GM21737 (cell line): ENCODE measurements at regions not wholly inside any gene's neighbourhood (a gene's known extent, or its start where the extent isn't known, plus 50 kb on each side); places are given as distances from the start of the nearest gene placed in this dataset.
"Not testable (repeated sequence)": the region's sequence is repeated elsewhere in the genome, so short reads cannot be mapped to it uniquely, and the experiment has no call there.

ENCODE experiments used
- ATAC-seq: cut with Tn5 transposase; IDR thresholded peaks from one replicate; pipeline ENCODE4 v1.9.1; 2021; ENCODE audit warnings: mild to moderate bottlenecking, moderate library complexity; ENCODE audit not compliant: unreplicated experiment

DNA sequence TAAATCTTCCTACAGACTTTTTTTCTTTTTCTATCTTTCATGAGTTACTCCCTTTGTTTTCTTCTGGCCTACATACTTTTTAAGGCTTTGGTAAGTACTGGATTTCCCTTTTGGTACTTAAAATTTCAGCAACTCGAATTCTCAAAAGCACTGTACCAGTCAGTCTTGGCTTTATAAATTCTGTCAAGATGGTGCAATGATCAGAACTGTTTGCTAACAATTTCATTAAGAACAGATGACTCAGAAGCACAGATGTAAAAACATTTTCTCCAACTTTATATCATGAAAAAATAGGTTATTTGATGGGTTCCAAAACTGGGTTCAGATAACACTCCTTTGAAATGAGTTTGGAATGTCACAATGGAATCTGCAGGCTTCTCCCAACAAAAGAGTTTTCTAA is 1961.8 kb upstream of the FLRT2 start:
- no peak for ATAC-seq

DNA sequence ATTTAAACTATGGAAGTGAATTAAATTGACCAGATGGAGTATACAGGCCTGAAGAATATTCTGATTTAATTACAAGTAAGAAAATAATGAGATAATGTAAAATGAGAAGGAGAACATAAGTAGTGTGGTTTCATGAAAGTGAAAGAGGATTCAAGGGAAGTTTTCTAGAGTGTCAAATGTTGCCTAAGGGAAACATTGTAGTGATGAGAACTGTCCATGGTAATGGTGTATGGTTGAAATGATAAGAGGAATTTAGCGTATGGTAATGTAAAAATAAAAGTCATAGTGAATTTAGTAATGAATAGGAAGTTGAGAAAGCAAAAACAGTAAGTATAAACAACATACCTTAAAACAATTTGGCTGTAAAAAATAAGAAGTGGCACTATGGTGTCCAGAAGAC is 1954.6 kb upstream of the FLRT2 start:
- ATAC-seq: no peak

DNA sequence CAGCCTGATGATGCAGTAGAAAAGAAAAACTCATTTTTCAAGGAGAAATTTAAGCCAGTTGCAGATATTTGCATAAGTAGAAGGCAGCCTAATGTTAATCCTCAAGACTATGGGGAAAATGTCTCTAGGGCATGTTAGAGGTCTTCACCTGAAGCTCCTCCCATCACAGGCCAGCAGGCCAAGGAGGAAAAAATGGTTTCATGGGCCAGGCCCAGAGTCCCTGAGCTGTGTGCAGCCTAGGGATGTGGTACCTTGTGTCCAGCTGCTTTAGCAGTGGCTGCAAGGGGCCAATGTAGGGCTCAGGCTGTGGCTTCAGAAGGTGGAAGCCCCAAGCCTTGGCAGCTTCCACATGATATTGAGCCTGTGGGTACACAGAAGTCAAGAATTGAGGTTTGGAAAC is 1946.7 kb upstream of the FLRT2 start:
- ATAC-seq: no peak

DNA sequence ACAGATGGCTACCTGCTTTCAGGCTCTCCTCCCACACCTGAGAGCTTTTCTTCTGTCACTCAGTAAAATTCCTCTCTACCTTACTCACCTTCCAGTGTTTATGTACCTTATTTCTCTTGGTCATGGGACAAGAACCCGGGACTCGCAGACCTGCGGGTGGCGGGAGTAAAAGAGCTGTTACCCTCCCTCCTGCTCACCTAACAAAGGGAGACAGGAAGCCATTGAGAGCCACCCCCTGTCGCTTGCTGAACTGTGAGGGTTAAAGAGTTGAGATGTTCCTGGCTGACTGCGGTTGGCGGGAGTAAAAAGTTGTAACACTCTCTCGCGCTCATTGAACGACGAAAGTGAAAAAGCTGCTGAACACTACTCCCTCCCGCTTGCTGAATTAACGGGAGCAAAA is 1935.1 kb upstream of the FLRT2 start:
- no peak for ATAC-seq

DNA sequence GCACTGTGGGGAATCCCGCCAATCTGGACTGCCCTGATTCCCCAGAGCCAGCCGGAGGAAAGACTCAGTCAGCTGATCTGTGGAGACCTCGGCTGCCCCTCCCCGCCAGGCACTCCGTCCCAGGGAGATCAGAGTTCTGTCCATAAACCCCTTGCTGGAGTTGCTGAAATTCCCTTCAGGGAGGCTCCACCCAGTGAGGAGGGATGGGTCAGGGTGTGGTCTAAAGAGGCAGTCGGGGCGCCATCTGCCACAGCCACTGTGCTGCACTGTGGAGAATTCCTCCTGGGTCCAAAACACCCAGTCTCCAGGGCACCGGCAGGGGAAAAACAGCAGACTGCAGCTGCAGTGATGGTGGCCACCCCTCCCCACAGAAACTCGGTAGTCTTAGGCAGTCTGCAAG is 1922.3 kb upstream of the FLRT2 start:
- no peak for ATAC-seq

DNA sequence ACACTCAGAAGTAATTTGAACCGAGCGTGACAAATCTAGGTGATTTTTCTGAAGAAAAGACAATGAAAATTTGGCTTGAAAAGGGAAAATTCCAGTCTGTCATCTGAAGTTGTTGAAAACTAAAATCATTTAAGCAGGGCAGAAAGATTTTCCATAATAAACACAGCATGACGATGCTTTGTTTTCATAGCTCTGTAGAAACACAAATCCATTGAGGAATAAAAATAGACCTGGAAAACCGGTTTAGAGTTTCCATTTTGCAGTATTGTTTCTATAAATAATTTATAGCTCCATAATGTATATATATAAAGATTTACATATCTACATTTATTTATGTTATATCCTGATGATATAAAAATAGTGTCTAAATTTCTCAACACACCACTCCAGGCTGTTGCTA is 1918.5 kb upstream of the FLRT2 start:
- no peak for ATAC-seq

DNA sequence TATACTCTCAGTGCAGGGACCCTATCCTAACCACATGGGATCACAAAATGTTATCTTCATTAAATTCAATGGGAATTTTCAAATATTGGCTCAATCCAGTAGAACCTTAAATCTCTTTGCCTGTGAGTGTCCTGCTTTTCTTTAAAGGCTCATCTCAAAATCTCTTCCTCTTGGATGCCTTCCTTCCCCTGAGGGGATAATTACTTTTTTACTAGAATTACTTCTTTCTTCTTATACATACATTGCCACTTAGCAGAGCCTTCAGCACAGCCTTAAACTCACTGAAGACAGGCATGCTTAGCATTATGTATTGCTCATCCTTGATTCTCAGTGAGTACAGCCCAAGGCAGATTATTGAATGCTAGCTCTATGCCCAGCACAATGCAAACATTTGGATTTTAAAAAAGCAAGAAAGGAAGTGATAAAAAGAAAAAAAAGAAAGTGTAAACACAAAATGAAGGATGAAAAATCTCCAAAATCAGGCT is 1918.0 kb upstream of the FLRT2 start:
- ATAC-seq: no peak

DNA sequence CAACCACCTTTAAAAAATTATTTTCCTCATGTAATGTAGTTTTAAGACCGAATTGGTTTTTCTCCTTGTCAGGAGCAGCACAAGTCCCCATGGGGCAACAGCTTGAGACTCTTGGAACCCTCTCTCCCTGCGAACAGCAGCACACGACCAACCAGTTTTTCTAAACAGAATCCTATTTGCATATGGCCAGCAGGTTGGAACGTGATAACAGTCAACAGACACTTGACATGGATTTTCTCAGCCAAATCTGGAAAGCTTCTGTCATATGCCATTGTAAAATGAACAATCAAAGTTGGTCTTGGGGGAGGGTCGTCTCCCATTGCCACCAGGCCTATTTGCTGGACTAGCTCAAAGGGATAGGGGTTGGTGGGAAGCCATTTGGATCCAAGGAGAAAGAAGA is 1915.0 kb upstream of the FLRT2 start:
- ATAC-seq: no peak

DNA sequence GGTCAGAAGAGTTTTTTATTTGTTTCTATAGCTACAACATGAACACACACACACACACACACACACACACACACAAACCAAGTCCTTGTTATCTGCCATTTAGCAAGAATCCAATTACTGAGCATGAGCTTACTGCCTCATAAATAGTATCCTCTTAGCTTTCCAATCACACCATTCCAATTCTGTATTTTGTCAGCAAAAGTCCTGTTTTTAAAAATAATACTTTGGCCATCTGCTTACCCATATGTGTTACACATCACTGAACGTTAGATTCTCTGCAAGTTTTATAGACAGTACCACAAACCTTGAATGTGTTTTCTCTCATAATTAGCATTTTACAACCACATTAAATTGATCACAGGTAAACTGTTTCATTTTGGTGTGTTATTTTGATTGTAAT is 1905.4 kb upstream of the FLRT2 start:
- no peak for ATAC-seq

DNA sequence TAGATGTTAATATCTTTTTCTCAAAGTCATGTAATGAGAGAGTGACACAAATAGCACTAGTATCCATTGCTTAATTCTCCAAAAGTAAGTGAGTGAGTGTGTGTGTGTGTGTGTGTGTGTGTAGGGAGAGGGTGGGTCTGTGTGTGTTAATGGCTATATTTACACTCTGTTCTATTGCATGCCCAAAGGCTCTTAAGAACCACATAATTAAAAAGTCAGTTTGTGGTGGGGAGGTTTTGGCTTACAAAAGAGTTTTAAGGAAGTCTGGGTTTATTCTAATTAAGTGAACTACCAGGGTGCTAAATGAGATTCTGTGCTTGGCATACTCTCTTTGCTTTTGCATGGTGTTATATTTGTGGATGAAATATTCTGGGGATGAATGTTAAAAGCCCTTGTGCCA is 1897.6 kb upstream of the FLRT2 start:
- ATAC-seq: no peak

DNA sequence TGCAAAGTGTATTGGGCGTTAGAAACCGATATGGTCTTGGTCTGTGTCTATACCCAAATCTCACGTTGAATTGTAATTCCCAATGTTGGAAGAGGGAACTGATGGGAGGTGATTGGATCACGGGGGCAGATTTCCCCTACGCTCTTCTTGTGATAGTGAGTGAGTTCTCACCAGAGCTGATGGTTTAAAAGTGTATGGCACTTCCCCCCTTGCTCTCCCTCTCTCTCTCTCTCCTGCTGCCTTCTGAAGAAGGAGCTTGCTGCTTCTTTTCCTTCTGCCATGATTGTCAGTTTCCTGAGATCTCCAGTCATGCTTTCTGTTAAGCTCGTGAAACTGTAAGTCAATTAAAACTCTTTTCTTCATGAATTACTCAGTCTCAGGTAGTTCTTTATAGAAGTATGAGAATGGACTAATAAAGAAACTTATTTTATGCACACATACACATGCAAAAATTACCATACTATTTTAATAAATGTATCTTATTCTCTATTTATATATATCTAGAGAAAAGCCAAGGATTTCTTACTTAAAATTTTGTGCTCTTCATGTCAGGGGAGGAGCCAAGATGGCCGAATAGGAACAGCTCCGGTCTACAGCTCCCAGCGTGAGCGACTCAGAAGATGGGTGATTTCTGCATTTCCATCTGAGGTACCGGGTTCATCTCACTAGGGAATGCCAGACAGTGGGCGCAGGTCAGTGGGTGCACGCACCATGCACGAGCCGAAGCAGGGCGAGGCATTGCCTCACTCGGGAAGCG is 1891.0 kb upstream of the FLRT2 start:
- no peak for ATAC-seq

DNA sequence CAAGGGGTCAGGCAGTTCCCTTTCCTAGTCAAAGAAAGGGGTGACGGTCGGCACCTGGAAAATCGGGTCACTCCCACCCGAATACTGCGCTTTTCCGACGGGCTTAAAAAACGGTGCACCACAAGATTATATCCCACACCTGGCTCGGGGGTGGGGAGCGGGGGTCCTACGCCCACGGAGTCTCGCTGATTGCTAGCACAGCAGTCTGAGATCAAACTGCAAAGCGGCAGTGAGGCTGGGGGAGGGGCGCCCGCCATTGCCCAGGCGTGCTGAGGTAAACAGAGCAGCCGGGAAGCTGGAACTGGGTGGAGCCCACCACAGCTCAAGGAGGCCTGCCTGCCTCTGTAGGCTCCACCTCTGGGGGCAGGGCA is 1890.5 kb upstream of the FLRT2 start:
- not testable (repeated sequence) for ATAC-seq

DNA sequence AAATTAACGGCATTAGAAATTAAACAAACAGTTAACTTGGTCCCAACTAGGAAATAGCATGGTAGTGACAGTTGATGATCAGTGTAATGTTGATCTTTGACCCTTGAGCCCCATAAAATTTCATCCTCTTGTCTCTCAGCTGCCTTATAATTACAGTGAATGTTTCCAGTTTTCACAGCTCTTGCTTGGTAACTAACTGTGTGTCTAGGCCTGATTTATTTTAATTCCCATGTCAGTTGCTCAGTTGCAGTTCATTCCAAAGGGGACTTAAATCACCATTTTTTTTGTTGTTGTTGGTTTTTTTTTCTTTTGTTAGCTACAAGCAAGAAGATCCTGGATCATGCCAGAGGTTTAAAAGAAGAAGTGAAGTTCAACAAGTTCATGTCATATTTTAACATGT is 1883.7 kb upstream of the FLRT2 start:
- no peak for ATAC-seq

DNA sequence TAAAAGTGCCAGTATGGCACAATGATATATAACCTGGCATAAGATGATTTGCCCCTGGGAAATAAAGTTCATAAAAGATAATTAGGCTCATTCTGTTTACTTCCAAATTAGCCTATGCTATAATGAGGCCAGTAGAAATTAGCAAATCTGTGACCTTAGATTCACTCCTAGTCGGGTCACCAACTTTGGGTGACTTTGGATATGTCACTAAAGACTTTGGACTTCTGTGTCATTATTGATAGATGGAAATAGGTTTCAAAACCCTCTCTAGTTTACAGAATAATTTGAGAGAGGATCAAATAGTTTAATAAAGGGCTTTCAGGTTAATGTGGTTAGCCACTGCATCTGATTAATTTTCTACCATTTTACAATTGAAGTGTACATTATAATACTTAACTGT is 1869.3 kb upstream of the FLRT2 start:
- ATAC-seq: no peak

DNA sequence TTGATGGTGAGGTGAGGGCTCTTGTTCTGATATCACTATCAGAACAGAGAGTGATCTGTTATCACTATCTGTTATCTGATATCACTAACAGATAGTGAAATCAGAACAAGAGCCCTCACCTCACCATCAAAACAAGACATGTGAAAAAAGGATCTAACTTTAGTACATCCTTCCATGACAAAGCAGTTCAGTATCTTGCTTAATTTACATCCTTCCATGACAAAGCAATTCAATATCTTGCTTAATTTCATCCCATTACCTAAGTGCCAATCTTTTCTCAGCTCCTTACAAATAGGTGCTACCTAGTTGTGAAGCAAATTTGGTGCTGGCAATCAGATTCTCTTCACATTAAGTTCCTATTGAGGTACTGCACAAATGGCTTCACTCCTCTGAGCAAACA is 1865.6 kb upstream of the FLRT2 start:
- no peak for ATAC-seq

DNA sequence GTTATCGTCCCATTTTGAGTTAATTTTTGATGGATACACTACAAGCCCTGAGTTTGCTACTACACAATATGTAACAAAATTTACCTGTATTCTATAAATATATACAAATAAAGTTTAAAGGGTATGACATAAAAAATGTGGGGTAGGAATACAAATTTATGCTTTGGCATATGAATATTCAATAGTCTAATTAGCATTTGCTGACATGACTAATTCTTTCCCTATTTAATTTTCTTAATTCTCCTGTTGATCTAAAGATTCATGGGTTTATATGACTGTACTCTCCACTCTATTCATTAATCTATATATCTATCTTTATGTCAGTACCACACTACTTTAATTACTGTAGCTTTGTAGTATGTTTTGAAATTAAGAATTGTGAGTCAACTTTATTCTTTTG is 1840.7 kb upstream of the FLRT2 start:
- no peak for ATAC-seq

DNA sequence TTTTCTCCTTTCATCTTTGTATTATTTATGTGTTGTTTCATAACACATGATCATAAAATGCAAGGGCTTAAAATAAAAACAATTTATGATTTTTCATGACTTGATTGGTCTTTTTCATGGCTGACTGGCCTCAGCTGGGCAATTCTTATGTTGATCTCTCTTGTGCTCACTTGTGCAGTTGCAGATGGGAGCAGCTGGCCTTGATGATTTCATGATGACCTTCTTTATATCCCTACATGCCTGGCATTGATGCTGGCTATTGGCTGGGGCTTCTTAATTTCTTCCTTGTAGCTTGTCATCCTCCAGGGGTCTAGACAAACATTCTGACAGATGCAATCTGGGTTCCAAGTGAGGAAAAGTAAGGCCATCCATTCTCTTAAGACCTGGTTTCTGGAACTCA is 1832.8 kb upstream of the FLRT2 start:
- ATAC-seq: no peak

DNA sequence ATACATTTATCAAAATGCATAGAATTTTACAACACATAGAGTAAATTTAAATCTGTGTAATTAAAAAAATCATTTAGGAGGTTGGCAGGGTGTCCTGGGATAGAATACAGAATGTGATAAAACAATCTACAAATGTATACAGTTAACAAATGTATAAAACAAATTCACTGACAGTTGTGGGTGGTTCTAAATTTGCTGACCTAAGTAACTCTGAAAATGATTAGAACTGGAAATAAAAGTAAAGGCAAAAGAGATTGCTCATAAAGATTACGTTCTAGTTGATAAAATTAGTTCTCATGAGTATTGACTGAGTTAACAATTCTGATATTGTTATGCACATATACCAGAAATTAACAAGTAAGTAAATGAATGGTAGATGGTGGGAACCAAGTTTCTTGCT is 1827.3 kb upstream of the FLRT2 start:
- no peak for ATAC-seq

DNA sequence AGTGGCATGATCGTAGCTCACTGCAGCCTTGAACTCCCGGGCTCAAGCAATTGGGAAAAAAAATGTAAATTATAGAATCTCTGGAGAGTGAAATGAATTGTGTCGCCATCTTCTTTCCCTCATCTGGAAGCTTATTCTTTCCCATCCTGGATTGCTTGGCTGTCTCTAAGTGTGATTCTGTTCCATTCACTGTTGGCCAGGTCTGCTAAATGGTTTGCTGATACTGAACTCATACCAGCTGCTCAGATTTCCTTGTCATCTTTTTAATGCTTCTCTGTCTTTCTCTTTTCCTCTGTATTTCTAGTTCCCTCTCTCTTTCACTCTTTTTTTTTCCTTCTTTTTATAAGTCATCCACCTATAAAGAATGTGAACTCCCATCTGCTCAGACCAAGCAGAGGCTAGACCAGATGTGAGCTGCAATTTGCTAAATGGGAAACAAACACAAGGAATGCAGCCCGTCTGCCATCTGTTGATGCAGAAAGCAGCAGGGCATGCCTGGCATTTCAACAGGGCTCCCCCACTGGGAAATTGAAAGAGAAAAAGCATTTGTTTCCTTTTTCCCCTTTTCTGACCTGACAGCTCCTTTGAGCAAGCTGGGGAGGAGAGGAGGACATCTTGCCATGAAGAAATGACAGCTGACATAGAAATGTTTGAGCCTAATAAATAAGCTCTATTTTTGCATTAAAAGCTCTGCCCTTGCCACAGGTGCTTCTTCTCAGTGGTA is 1823.6 kb upstream of the FLRT2 start:
- no peak for ATAC-seq

DNA sequence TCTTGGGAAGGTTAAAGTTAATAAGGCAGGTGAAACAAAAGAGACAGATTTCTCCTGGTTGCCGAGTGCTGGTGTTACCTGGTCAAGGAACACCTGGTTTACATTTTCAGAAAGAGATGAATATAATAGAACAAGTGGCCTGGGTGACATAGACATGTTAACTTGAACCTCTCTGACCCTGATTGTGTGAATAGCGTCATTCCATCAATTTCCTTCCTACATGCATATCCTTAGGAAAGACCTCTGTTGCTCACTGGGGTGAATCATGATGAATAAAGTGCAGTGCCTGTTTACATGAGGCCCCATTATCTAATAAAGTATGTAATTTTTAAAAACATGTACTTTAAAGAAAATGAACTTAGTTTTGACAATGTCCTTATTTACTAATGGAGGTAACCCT is 1822.9 kb upstream of the FLRT2 start:
- ATAC-seq: no peak

DNA sequence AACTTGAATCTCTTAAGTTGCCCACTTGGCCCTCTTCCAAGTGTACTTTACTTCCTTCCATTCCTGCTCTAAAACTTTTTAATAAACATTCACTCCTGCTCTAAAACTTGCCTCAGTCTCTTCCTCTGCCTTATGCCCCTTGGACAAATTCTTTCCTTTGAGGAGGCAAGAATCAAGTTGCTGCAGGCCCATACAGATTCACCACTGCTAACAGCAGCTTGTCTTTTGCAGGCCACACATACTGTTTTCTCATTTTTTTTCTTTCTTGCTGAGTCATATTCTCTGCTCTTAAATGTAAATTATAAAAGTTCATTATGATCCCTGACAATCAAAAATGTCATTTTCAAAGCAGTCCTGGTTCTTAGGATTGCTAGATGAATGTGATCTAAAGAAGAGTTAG is 1820.8 kb upstream of the FLRT2 start:
- ATAC-seq: no peak

DNA sequence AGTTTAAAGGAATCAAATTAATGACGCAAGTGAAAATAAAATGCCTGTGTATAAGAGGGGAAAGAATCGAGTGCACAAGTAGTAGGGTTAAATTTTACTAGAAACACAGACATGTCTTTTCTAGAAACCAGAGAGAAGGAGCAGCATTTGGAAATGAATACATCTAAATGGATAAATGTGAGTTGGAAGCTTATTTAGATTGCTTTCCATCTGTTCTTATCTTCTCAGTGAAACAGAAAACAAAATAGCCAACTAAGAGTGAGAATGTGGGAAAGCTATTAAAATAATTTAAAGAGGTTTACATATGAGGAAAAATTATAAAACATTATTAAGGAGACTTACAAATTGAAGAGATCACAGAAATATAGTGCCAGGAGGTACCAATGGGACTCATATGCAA is 1818.9 kb upstream of the FLRT2 start:
- no peak for ATAC-seq
